ENCODE measurements at regions not wholly inside any gene's neighbourhood (a gene's known extent, or its start where the extent isn't known, plus 50 kb on each side); places are given as distances from the start of the nearest gene placed in this dataset.
"Not testable (repeated sequence)": the region's sequence is repeated elsewhere in the genome, so short reads cannot be mapped to it uniquely, and the experiment has no call there.

DNA sequence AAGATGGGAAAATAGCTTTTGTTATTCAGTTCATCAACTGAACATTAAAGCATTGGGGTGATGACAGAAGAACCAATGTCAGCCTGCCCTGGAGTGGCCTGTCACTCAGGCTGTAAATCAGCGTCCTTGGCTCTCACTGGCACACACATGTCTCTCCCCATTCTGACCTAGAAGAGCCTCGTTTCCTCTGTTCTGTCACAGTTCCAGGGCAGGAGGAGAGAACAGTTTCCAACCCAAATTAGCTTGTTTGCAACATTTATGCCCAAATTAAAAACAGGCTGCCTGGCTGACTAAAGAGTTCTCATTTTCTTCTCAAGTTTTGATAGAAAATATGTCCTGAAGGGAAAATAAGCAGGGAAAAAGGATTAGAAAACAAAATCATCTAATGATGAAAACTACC is 520.1 kb downstream of the CHSY3 start:
- no peak for DNase-seq
- Histone ChIP-seq H3K36me3 (no peaks in the 10 kb centered on the region), H3K27me3 (no peaks in the 10 kb centered on the region), H3K9me3 (no peaks in the 10 kb centered on the region), H3K4me1 (no peaks in the 10 kb centered on the region), H3K4me3 (no peak overlapping the region), H3K27ac (no peak overlapping the region)
- TF ChIP-seq, protein P1, sequence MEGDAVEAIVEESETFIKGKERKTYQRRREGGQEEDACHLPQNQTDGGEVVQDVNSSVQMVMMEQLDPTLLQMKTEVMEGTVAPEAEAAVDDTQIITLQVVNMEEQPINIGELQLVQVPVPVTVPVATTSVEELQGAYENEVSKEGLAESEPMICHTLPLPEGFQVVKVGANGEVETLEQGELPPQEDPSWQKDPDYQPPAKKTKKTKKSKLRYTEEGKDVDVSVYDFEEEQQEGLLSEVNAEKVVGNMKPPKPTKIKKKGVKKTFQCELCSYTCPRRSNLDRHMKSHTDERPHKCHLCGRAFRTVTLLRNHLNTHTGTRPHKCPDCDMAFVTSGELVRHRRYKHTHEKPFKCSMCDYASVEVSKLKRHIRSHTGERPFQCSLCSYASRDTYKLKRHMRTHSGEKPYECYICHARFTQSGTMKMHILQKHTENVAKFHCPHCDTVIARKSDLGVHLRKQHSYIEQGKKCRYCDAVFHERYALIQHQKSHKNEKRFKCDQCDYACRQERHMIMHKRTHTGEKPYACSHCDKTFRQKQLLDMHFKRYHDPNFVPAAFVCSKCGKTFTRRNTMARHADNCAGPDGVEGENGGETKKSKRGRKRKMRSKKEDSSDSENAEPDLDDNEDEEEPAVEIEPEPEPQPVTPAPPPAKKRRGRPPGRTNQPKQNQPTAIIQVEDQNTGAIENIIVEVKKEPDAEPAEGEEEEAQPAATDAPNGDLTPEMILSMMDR (IDR thresholded peaks at IDR 0.05) = no peak
- no peak for TF ChIP-seq POLR2A (IDR thresholded peaks at IDR 0.05)
- intact Hi-C loops (cut with DNase I; ENCODE audit: low total_unique reads) = no loop called here

- TF ChIP-seq POLR2A (IDR thresholded peaks at IDR 0.05) = no peak
- TF ChIP-seq, protein P1 (IDR thresholded peaks at IDR 0.05) = no peak
- H3K27ac ChIP-seq = no peak overlapping the region
- intact Hi-C loops (cut with DNase I; ENCODE audit: low total_unique reads) = no loop called here
- no peaks in the 10 kb centered on the region for H3K36me3 ChIP-seq
- H3K4me3 ChIP-seq = no peak overlapping the region
- no peaks in the 10 kb centered on the region for H3K9me3 ChIP-seq
- no peaks in the 10 kb centered on the region for H3K4me1 ChIP-seq
- DNase-seq = no peak
- no peaks in the 10 kb centered on the region for H3K27me3 ChIP-seq
Observed at GRCh38 chr5:130402906-130403305, 498.6 kb downstream of the CHSY3 start.

- intact Hi-C loops (cut with DNase I; ENCODE audit: low total_unique reads) = no loop called here
- no peak overlapping the region for H3K27ac ChIP-seq
- no peaks in the 10 kb centered on the region for H3K4me1 ChIP-seq
- TF ChIP-seq, protein P1 (IDR thresholded peaks at IDR 0.05) = no peak
- no peak for TF ChIP-seq POLR2A (IDR thresholded peaks at IDR 0.05)
- H3K27me3 ChIP-seq = no peaks in the 10 kb centered on the region
- H3K4me3 ChIP-seq = no peak overlapping the region
- H3K36me3 ChIP-seq = no peaks in the 10 kb centered on the region
- DNase-seq = no peak
- no peaks in the 10 kb centered on the region for H3K9me3 ChIP-seq
Observed at GRCh38 chr5:130400091-130400490, 495.8 kb downstream of the CHSY3 start.

DNA sequence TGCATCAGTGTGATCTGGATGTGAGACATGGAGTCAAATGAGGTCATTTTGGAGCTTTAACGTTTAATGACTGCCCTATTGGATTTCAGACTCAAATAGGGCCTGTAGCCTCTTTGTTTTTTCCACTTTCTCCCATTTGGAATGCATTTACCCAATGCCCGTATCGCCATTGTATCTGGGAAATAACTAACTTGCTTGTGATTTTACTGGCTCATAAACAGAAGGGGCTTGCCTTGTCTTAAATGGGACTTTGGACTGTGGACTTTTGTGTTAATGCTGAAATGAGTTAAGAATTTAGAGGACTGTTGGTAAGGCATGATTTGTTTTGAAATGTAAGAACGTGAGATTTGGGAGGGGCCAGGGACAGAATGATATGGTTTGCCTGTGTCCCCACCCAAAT is 494.6 kb downstream of the CHSY3 start:
- Histone ChIP-seq H3K4me3 (no peak overlapping the region), H3K4me1 (no peaks in the 10 kb centered on the region), H3K36me3 (no peaks in the 10 kb centered on the region), H3K27ac (no peak overlapping the region), H3K27me3 (no peaks in the 10 kb centered on the region), H3K9me3 (no peaks in the 10 kb centered on the region)
- TF ChIP-seq, protein P1 (IDR thresholded peaks at IDR 0.05) = no peak
- no peak for TF ChIP-seq POLR2A (IDR thresholded peaks at IDR 0.05)
- DNase-seq = no peak
- intact Hi-C loops (cut with DNase I; ENCODE audit: low total_unique reads) = no loop called here

DNA sequence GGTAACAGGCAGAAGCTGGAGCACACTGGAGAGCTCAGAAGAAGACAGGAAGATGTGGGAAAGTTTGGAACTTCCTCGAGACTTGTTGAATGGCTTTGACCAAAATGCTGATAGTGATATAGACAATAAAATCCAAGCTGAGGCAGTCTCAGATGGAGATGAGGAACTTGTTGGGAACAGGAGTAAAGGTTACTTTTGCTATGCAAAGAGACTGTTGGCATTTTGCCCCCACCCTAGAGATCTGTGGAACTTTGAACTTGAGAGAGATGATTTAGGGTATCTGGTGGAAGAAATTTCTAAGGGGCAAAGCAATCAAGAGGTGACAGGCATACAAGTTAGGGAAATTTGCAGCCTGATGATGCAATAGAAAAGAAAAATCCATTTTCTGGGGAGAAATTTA is 493.5 kb downstream of the CHSY3 start:
- H3K4me3 ChIP-seq; H3K9me3 ChIP-seq; H3K36me3 ChIP-seq; intact Hi-C loops (cut with DNase I; ENCODE audit: low total_unique reads); H3K4me1 ChIP-seq; H3K27ac ChIP-seq; H3K27me3 ChIP-seq; DNase-seq: not testable (repeated sequence)

DNA sequence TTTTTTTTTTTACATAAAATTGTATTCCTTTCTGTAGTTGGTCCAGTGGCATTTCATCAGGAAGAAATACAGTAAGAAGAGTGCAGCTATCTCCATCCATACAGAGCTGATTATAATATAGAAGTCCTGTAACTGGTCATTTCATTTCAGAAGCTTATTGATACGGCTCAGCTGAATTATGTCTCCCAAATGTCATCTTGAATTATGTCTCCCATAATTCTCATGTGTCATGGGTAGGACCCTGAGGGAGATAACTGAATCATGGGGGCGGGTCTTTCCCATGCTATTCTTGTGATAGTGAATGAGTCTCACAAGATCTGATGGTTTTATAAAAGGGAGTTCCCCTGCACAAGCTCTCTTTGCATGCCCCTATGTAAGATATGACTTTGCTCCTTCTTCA is 492.9 kb downstream of the CHSY3 start:
- DNase-seq = no peak
- no peaks in the 10 kb centered on the region for H3K4me1 ChIP-seq
- H3K9me3 ChIP-seq = no peaks in the 10 kb centered on the region
- intact Hi-C loops (cut with DNase I; ENCODE audit: low total_unique reads) = no loop called here
- H3K36me3 ChIP-seq = no peaks in the 10 kb centered on the region
- H3K27ac ChIP-seq = no peak overlapping the region
- H3K27me3 ChIP-seq = no peaks in the 10 kb centered on the region
- no peak overlapping the region for H3K4me3 ChIP-seq
- TF ChIP-seq, protein P1 (IDR thresholded peaks at IDR 0.05) = no peak
- no peak for TF ChIP-seq POLR2A (IDR thresholded peaks at IDR 0.05)

DNA sequence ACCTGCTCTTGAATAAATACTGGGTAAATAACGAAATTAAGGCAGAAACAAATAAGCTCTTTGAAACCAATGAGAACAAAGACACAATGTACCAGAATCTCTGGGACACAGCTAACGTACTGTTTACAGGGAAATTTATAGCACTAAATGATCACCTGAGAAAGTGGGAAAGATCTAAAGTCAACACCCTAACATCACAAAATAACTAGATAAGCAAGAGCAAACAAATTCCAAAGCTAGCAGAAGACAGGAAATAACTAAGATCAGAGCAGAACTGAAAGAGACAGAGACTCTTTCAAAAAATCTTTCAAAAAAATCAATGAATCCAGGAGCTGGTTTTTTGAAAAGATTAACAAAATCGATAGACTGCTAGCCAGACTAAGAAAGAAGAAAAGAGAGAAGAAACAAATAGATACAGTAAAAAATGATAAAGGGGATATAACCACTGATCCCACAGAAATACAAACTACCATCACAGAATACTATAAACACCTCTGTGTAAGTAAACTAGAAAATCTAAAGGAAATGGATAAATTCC is 487.5 kb downstream of the CHSY3 start:
- H3K27me3 ChIP-seq; H3K36me3 ChIP-seq; H3K27ac ChIP-seq; intact Hi-C loops (cut with DNase I; ENCODE audit: low total_unique reads); H3K9me3 ChIP-seq; H3K4me1 ChIP-seq; H3K4me3 ChIP-seq; DNase-seq: not testable (repeated sequence)

Data from uterus (tissue), 3 donors.